Adipocyte (in vitro differentiated cells): ENCODE measurements at regions not wholly inside any gene's neighbourhood (a gene's known extent, or its start where the extent isn't known, plus 50 kb on each side); places are given as distances from the start of the nearest gene placed in this dataset.

Experiments used
- DNase-seq: peaks from one replicate; pipeline ENCODE4 v3.0.0-alpha.2; 2015; ENCODE audit warnings: low read depth
- H3K27me3 ChIP-seq: replicated peaks from 2 replicates; pipeline ENCODE4 v1.7.0; 2013; ENCODE audit warnings: mild to moderate bottlenecking, low read length, moderate library complexity; ENCODE audit not compliant: control insufficient read depth, insufficient read depth
- H3K36me3 ChIP-seq: 2 replicates; pipeline ENCODE4 v1.7.0; 2013; ENCODE audit warnings: low read length, mild to moderate bottlenecking, moderate library complexity; ENCODE audit not compliant: control insufficient read depth, insufficient read depth, severe bottlenecking
- H3K4me1 ChIP-seq: 2 replicates; pipeline ENCODE4 v1.7.0; 2013; ENCODE audit warnings: mild to moderate bottlenecking, low read length, moderate library complexity; ENCODE audit not compliant: control insufficient read depth, insufficient read depth
- H3K4me3 ChIP-seq: 2 replicates; pipeline ENCODE4 v1.7.0; 2013; ENCODE audit warnings: mild to moderate bottlenecking, low read length, moderate library complexity
- H3K9ac ChIP-seq: 2 replicates; pipeline ENCODE4 v1.7.0; 2013; ENCODE audit warnings: mild to moderate bottlenecking, low read length, moderate library complexity
- H3K9me3 ChIP-seq: 2 replicates; pipeline ENCODE4 v1.7.0; 2013; ENCODE audit warnings: mild to moderate bottlenecking, low read length, moderate library complexity; ENCODE audit not compliant: control insufficient read depth

- Histone ChIP-seq H3K4me3 (no peak overlapping the region), H3K27me3 (peaks cover 2% of the 10 kb centered on the region), H3K9me3 (no peaks in the 10 kb centered on the region), H3K4me1 (no peaks in the 10 kb centered on the region), H3K9ac (no peak overlapping the region), H3K36me3 (no peaks in the 10 kb centered on the region)
- DNase-seq = no peak
Observed at GRCh38 chr20:60410618-60411264, 452.5 kb downstream of the CDH26 start.

- H3K4me3 ChIP-seq = no peak overlapping the region
- H3K27me3 ChIP-seq = peaks cover 2% of the 10 kb centered on the region
- no peaks in the 10 kb centered on the region for H3K36me3 ChIP-seq
- DNase-seq = no peak
- no peak overlapping the region for H3K9ac ChIP-seq
- no peaks in the 10 kb centered on the region for H3K4me1 ChIP-seq
- H3K9me3 ChIP-seq = no peaks in the 10 kb centered on the region
Observed at GRCh38 chr20:60411813-60412212, 453.6 kb downstream of the CDH26 start.

GRCh38 chr20:60420676-60421229 lies 462.5 kb downstream of the CDH26 start:
- no peak overlapping the region for H3K9ac ChIP-seq
- DNase-seq = no peak
- H3K9me3 ChIP-seq = peaks cover 5% of the 10 kb centered on the region

GRCh38 chr20:60422848-60423247 lies 464.6 kb downstream of the CDH26 start:
- Histone ChIP-seq H3K9me3 (peaks cover 5% of the 10 kb centered on the region), H3K36me3 (no peaks in the 10 kb centered on the region), H3K4me3 (no peak overlapping the region), H3K9ac (no peak overlapping the region), H3K27me3 (no peaks in the 10 kb centered on the region), H3K4me1 (no peaks in the 10 kb centered on the region)
- no peak for DNase-seq

More at GRCh38 chr20:60420676-60421229, 462.5 kb downstream of the CDH26 start:
- H3K36me3 ChIP-seq = no peaks in the 10 kb centered on the region
- H3K4me3 ChIP-seq = no peak overlapping the region
- no peaks in the 10 kb centered on the region for H3K4me1 ChIP-seq
- H3K27me3 ChIP-seq = no peaks in the 10 kb centered on the region

GRCh38 chr20:60424267-60424902 lies 466.2 kb downstream of the CDH26 start:
- no peaks in the 10 kb centered on the region for H3K27me3 ChIP-seq
- H3K9ac ChIP-seq = no peak overlapping the region
- H3K4me3 ChIP-seq = no peak overlapping the region
- no peak for DNase-seq
- no peaks in the 10 kb centered on the region for H3K36me3 ChIP-seq
- no peaks in the 10 kb centered on the region for H3K4me1 ChIP-seq
- no peaks in the 10 kb centered on the region for H3K9me3 ChIP-seq

GRCh38 chr20:60427516-60427915 lies 469.3 kb downstream of the CDH26 start:
- Histone ChIP-seq H3K9ac (no peak overlapping the region), H3K9me3 (no peaks in the 10 kb centered on the region)

GRCh38 chr20:60428651-60429050 lies 470.4 kb downstream of the CDH26 start:
- Histone ChIP-seq H3K36me3 (no peaks in the 10 kb centered on the region), H3K4me3 (no peak overlapping the region), H3K4me1 (no peaks in the 10 kb centered on the region), H3K9ac (no peak overlapping the region), H3K9me3 (no peaks in the 10 kb centered on the region), H3K27me3 (no peaks in the 10 kb centered on the region)
- no peak for DNase-seq

More at GRCh38 chr20:60427516-60427915, 469.3 kb downstream of the CDH26 start:
- no peak for DNase-seq
- Histone ChIP-seq H3K4me1 (no peaks in the 10 kb centered on the region), H3K27me3 (no peaks in the 10 kb centered on the region), H3K4me3 (no peak overlapping the region), H3K36me3 (no peaks in the 10 kb centered on the region)

- Histone ChIP-seq H3K9ac (no peak overlapping the region), H3K36me3 (no peaks in the 10 kb centered on the region), H3K4me1 (no peaks in the 10 kb centered on the region), H3K9me3 (no peaks in the 10 kb centered on the region), H3K27me3 (no peaks in the 10 kb centered on the region), H3K4me3 (no peak overlapping the region)
- DNase-seq = no peak
Observed at GRCh38 chr20:60430516-60431001, 472.3 kb downstream of the CDH26 start.

GRCh38 chr20:60431349-60431748 lies 473.1 kb downstream of the CDH26 start:
- no peaks in the 10 kb centered on the region for H3K4me1 ChIP-seq

GRCh38 chr20:60437418-60437817 lies 479.2 kb downstream of the CDH26 start:
- no peak for DNase-seq
- Histone ChIP-seq H3K4me1 (no peaks in the 10 kb centered on the region), H3K9me3 (peaks cover 8% of the 10 kb centered on the region), H3K36me3 (no peaks in the 10 kb centered on the region), H3K27me3 (no peaks in the 10 kb centered on the region), H3K9ac (no peak overlapping the region), H3K4me3 (no peak overlapping the region)

More at GRCh38 chr20:60431349-60431748, 473.1 kb downstream of the CDH26 start:
- no peak for DNase-seq
- Histone ChIP-seq H3K27me3 (no peaks in the 10 kb centered on the region), H3K9ac (no peak overlapping the region), H3K36me3 (no peaks in the 10 kb centered on the region), H3K4me3 (no peak overlapping the region), H3K9me3 (no peaks in the 10 kb centered on the region)

GRCh38 chr20:60446267-60447111 lies 488.3 kb downstream of the CDH26 start:
- Histone ChIP-seq H3K4me3 (no peak overlapping the region), H3K27me3 (no peaks in the 10 kb centered on the region), H3K9me3 (peaks cover 3% of the 10 kb centered on the region), H3K4me1 (no peaks in the 10 kb centered on the region), H3K9ac (no peak overlapping the region), H3K36me3 (no peaks in the 10 kb centered on the region)
- DNase-seq = no peak
